GM19372 (cell line): ENCODE measurements at regions not wholly inside any gene's neighbourhood (a gene's known extent, or its start where the extent isn't known, plus 50 kb on each side); places are given as distances from the start of the nearest gene placed in this dataset.
"Not testable (repeated sequence)": the region's sequence is repeated elsewhere in the genome, so short reads cannot be mapped to it uniquely, and the experiment has no call there.

Experiments used
- ATAC-seq: cut with Tn5 transposase; IDR thresholded peaks from one replicate; pipeline ENCODE4 v1.9.1; 2021; ENCODE audit warnings: mild to moderate bottlenecking, low read depth, moderate library complexity; ENCODE audit not compliant: unreplicated experiment

GRCh38 chr7:13115157-13115772 lies 427.8 kb downstream of the ARL4A start:
- ATAC-seq: no peak

GRCh38 chr7:13115855-13116254 lies 428.4 kb downstream of the ARL4A start:
- no peak for ATAC-seq

GRCh38 chr7:13117103-13117502 lies 429.7 kb downstream of the ARL4A start:
- ATAC-seq: no peak

- ATAC-seq: no peak
Measured at GRCh38 chr7:13117592-13117991, 430.2 kb downstream of the ARL4A start.

GRCh38 chr7:13124629-13125028 lies 437.2 kb downstream of the ARL4A start:
- ATAC-seq: not testable (repeated sequence)

GRCh38 chr7:13126347-13126746 lies 438.9 kb downstream of the ARL4A start:
- ATAC-seq: no peak

GRCh38 chr7:13130321-13130720 lies 442.9 kb downstream of the ARL4A start:
- no peak for ATAC-seq

- not testable (repeated sequence) for ATAC-seq
Measured at GRCh38 chr7:13130906-13131305, 443.5 kb downstream of the ARL4A start.

GRCh38 chr7:13132314-13132713 lies 444.9 kb downstream of the ARL4A start:
- ATAC-seq: no peak

- not testable (repeated sequence) for ATAC-seq
Measured at GRCh38 chr7:13136345-13136744, 448.9 kb downstream of the ARL4A start.

- ATAC-seq: no peak
Measured at GRCh38 chr7:13139436-13139835, 452.0 kb downstream of the ARL4A start.

- no peak for ATAC-seq
Measured at GRCh38 chr7:13144673-13145072, 457.2 kb downstream of the ARL4A start.

GRCh38 chr7:13148548-13148947 lies 461.1 kb downstream of the ARL4A start:
- ATAC-seq: no peak

- no peak for ATAC-seq
Measured at GRCh38 chr7:13151978-13152377, 464.5 kb downstream of the ARL4A start.

GRCh38 chr7:13152755-13153154 lies 465.3 kb downstream of the ARL4A start:
- no peak for ATAC-seq

GRCh38 chr7:13153266-13153665 lies 465.8 kb downstream of the ARL4A start:
- no peak for ATAC-seq

GRCh38 chr7:13153742-13154141 lies 466.3 kb downstream of the ARL4A start:
- ATAC-seq: no peak

GRCh38 chr7:13155188-13155587 lies 467.8 kb downstream of the ARL4A start:
- ATAC-seq: no peak

- ATAC-seq: no peak
Measured at GRCh38 chr7:13159003-13159402, 471.6 kb downstream of the ARL4A start.

GRCh38 chr7:13159467-13160184 lies 472.2 kb downstream of the ARL4A start:
- no peak for ATAC-seq

- no peak for ATAC-seq
Measured at GRCh38 chr7:13161125-13161524, 473.7 kb downstream of the ARL4A start.

GRCh38 chr7:13165854-13166253 lies 478.4 kb downstream of the ARL4A start:
- no peak for ATAC-seq
